GM21786 (cell line): ENCODE measurements at regions not wholly inside any gene's neighbourhood (a gene's known extent, or its start where the extent isn't known, plus 50 kb on each side); places are given as distances from the start of the nearest gene placed in this dataset.
"Not testable (repeated sequence)": the region's sequence is repeated elsewhere in the genome, so short reads cannot be mapped to it uniquely, and the experiment has no call there.

Source experiments
- ATAC-seq: cut with Tn5 transposase; IDR thresholded peaks from one replicate; pipeline ENCODE4 v1.9.1; 2021; ENCODE audit not compliant: unreplicated experiment

- no peak for ATAC-seq
Observed at GRCh38 chr6:166253778-166254204, 54.4 kb downstream of the PRR18 start.

- peak; percentile 44 for ATAC-seq
Observed at GRCh38 chr6:166253281-166253681, 54.9 kb downstream of the PRR18 start.

DNA sequence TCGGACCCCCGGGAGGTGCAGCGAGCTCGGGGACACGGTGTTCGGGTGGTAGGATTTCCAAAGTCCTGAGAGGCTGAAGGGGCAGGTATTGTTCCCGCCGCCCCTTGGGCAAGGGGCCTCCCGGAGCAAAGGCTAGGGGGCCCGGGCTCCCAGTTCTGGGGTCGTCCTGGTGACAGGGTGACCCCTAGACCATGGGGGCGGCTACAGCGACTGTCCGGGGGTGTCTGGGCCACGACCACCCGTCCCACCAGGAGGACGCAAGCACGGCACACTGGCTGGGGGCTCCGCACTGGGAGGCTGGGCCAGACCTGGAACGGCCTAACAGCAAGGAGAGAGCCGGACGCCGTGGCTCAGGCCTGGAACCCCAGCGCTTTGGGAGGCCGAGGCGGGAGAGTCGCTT, 55.6 kb downstream of the PRR18 start:
- no peak for ATAC-seq

DNA sequence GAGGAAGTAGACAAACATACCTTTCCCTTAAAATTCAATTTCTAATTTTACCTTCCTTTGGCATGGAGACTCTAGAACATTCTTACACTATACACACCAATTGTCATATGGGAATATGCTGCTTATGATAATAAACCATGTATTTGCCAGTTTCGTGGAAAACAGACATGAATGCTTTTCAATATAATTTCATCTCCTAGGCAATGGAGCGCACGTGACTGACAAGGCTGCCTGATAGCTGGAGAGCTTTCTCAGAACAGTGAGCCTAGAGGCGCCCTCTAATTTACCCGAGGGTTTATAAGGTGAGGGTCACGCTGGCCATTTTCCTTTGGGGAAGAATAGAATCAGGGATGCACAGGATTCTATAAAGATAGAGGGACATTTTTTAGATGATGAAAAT, 56.5 kb downstream of the PRR18 start:
- no peak for ATAC-seq

- ATAC-seq, result no peak
Observed at GRCh38 chr6:166251211-166251610, 57.0 kb downstream of the PRR18 start.

DNA sequence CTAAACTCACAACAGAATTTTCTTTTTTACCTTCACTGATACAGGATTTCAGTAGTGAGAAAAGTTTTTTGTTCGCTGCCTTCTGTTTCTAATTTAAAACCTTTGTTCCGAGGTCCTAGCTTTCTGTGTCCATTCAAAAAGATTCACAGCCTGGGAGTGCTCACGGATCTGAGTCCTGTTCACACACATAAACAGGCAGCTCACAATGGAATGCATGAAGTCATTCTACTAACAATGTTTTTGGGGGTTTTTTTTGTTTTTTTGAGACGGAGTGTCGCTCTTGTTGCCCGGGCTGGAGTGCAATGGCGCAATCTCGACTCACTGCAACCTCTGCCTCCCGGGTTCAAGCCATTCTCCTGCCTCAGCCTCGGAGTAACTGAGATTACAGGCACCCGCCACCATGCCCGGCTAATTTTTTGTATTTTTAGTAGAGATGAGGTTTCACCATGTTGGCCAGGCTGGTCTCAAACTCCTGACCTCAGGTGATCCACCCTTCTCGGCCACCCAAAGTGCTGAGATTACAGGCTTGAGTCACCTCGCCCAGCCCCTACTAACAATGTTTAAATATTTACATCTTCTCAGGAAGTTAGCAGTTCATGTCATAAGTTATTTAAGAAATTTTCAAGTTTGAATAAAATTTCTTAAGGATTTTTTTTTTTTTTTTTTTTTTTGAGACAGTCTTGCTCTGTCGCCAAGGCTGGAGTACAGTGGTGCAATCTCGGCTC, 59.0 kb downstream of the PRR18 start:
- not testable (repeated sequence) for ATAC-seq

GRCh38 chr6:166245148-166245547, 63.0 kb downstream of the PRR18 start:
- ATAC-seq, result no peak

DNA sequence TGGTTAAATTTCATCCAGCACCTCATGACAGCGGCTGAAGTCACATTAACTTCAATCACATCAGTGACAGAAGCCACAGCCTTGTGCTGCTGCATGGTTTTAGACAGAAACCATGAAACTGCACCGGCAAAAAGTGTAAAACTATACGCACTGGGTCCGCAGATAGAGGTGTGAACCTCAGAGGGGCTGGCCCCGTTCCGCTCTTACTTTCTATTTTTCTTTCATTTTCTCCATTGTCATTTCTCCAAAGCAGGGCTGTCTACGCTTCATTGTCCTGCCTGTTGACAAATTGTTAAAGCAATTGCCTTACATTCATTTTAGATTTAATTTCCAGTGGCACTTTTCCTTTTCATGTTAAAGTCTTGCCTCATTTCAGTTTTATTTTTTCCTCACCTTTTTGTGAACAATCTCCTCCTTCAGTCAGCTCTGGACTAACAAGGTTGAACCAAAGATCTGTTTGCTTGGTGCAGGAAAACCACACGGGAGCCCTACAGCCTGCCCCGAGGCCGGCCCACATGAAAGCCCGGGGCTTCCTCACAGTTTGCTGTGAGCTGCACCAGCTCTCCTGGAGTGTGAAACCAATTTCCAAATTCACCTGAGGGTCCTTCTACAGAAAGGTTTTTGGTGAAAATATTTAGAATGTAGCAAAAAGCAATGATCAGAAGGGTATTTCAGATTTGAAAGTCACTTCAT, 63.7 kb downstream of the PRR18 start:
- peak; percentile 97 for ATAC-seq

- ATAC-seq, result no peak
Observed at GRCh38 chr6:166242888-166243287, 65.3 kb downstream of the PRR18 start.

DNA sequence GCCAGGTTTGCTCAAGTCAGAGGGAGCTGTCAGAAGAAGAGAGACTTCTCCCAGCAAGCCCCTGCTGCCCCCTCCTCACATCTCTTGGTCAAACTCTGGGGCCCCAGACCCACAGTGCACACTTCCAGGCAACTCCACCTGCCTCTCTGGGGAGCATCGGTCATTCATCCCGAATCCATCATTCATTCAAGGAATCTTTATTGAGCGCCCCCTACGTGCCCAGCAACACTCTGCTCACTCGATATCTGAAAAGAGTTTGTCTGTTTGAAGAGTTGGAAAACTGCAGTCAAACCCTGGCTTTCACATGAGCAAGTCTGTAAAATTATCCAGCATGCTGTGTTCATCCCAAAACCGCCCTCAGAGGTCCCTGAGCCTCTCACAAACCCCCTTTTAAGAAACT, 66.2 kb downstream of the PRR18 start:
- ATAC-seq, result no peak

DNA sequence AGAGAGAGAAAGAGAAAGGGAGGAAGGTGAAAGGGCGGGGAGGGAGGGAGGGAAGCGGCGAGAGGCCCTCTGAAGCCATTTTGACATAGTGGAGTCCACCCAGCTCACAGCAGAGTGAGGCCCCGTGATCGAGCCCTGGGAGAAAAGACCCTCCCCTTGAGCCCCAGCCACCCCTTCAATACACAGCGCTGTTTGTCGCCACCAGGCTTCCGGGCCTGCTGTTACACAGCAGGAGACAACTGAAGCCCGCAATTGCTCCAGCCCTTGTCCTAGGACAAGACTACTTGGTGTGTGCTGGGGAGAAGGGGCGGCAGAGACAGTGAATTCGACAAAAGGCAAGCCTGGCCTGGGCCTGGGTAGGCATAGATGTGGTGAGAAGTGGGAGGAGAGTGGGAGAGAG, 67.3 kb downstream of the PRR18 start:
- ATAC-seq, result no peak

DNA sequence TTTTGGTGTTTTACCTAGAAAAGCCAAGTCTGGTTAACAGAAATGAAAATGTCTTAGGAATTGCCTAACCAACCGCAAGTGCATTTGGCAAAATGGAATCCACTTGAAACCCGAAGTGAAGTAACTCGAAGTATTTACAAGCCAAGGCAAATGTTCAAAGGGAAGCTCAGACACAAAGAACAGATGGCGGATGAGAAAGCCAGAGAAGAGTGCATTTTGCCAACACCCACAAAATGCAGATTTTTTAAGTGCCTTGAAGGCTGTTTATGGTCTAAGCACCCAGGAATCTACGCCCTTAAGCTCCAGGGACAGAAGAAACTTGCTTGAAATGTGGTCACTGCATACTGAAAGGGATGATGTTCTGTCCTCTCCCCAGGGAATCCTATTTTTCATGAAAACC, 70.0 kb upstream of the TBXT start:
- no peak for ATAC-seq

- ATAC-seq, result no peak
Observed at GRCh38 chr6:166236596-166236995, 68.9 kb upstream of the TBXT start.

DNA sequence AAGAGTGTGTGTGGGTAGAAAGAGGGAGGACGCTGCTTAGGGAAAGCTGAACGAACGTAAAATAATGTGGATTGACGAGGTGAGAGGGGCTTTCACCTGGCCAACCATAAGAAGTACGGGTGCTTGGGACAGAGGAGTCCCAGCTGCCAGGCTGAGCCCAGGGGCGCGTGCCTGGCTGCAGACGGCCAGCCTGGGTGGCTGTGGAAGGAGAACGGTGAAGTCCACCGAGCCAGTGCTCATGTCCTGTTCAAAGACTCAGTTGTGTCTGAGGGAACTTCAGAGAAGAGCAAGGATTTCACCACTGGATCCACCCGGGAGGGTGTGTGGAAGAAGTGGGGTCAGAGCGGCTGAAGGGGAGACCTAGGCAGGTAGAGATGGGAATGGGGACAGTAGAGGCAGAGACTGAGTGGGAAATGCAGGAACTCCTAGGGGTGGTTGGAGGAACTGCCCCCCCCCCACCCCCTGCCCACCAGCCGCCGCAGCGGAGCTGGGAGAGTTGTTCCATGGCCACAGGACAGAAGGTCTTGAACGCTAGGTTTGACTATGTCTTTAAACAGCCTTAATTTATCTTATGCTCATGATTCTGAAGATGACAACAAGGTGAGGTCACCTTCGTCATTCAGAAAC, 68.1 kb upstream of the TBXT start:
- ATAC-seq, result no peak

GRCh38 chr6:166231181-166231580, 63.5 kb upstream of the TBXT start:
- ATAC-seq, result not testable (repeated sequence)

GRCh38 chr6:166228839-166229528, 61.3 kb upstream of the TBXT start:
- no peak for ATAC-seq

- ATAC-seq, result no peak
Observed at GRCh38 chr6:166228425-166228824, 60.8 kb upstream of the TBXT start.

DNA sequence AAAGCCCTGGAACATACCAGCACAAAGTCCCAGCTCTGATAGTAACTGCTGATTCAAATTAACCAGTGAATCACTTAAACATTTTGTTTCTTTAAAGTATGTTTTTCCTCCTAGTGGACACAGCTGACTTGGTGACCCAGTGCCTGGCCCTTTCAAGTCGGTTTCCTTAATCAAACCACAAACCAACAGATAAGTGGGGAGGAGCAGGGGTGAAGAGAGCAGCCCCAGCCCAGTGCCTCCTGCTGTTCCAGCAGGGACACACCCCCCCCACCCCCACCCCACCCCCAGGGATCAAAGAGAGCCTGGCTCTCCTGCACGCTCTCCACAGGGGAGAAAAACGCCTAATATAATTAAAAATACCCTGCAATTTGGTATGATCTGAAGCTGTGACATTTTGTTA, 55.4 kb upstream of the TBXT start:
- no peak for ATAC-seq

DNA sequence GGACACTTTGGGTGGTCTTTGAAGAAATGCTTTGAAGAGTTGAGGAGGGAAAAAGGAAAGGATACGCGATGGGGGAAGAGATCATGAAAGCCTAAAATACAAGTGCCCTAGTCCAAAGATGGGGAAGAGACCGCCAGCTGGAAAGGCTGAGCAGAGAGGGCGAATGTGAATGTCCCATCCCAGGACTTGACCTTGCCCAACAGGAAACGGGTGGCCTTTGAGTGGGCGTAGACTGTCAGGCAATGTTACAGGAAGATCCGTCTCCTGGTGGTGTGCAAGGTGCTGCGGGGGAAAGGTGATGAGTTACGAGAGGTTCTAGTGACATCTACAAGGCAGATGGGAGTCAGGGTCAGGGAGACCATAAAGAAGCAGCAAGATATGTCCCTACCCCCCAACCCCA, 55.0 kb upstream of the TBXT start:
- no peak for ATAC-seq

GRCh38 chr6:166221636-166222035, 54.0 kb upstream of the TBXT start:
- no peak for ATAC-seq

- peak; percentile 48 for ATAC-seq
Observed at GRCh38 chr6:166221040-166221439, 53.4 kb upstream of the TBXT start.
